A549 (cell line): ENCODE measurements at regions not wholly inside any gene's neighbourhood (a gene's known extent, or its start where the extent isn't known, plus 50 kb on each side); places are given as distances from the start of the nearest gene placed in this dataset.

Experiments
- HOXA7 ChIP-seq: fragments of 250-450 bp; sonication (Bioruptor Pico); IDR thresholded peaks from 2 replicates; pipeline ENCODE4 v1.5.0; 2020; ENCODE audit warnings: mild to moderate bottlenecking, moderate library complexity
- POLR2A ChIP-seq: IDR thresholded peaks from 2 replicates; pipeline ENCODE4 v1.6.1; 2012; ENCODE audit warnings: mild to moderate bottlenecking, low read length

DNA sequence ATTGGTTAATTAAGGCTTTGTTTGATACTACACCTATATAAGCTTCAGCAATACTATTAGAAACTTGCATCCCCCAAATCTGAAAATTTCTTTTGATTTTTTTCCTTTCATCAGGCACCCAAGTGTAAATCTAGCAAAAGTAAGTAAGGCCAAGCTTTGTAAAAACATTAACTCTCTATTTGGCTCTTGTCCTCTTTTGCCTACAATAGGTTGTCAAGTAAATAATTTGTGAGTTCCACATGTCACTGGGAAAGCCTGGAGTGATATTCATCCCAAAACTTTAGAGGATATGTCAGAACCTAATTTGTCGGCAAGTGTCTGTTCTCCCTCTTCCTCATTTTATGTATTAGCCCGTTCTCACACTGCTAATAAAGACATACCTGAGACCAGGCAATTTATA, 492.4 kb downstream of the IPMK start:
- TF ChIP-seq HOXA7, result no peak
- no peak for TF ChIP-seq POLR2A
